Neutrophil (primary cell): ENCODE measurements at regions not wholly inside any gene's neighbourhood (a gene's known extent, or its start where the extent isn't known, plus 50 kb on each side); places are given as distances from the start of the nearest gene placed in this dataset.

ENCODE experiments used
- H3K27ac ChIP-seq: fragments of 200-600 bp; sonication (generic); 2 replicates; pipeline ENCODE4 v1.5.1; 2016; ENCODE audit warnings: mild to moderate bottlenecking, moderate library complexity
- H3K27me3 ChIP-seq: fragments of 200-600 bp; sonication (generic); 2 replicates; pipeline ENCODE4 v1.6.0; 2016; ENCODE audit warnings: mild to moderate bottlenecking
- H3K36me3 ChIP-seq: fragments of 200-600 bp; sonication (generic); 2 replicates; pipeline ENCODE4 v1.5.1; 2017
- H3K4me1 ChIP-seq, 2 experiments: fragments of 200-600 bp in 1 of 2; sonication (generic) in 1 of 2; 1 replicate in 1 of 2; 2 replicates in 1 of 2; pipeline versions ENCODE4 v1.5.1 to v1.6.1; 2013 to 2016; ENCODE audit warnings: low read depth in 1 of 2, low read length in 1 of 2, mild to moderate bottlenecking in 1 of 2, moderate library complexity in 1 of 2; ENCODE audit not compliant: control insufficient read depth in 1 of 2, insufficient read depth in 1 of 2
- H3K4me3 ChIP-seq, 2 experiments: fragments of 200-600 bp in 1 of 2; sonication (generic) in 1 of 2; 1 replicate in 1 of 2; 2 replicates in 1 of 2; pipeline ENCODE4 v1.5.1; 2013 to 2016; ENCODE audit warnings: low read depth in 1 of 2, low read length in 1 of 2, mild to moderate bottlenecking in 1 of 2, moderate library complexity in 1 of 2
- H3K9me3 ChIP-seq: fragments of 200-600 bp; sonication (generic); 2 replicates; pipeline ENCODE4 v1.5.1; 2016
- CTCF ChIP-seq: fragments of 200-600 bp; sonication (generic); IDR thresholded peaks from 2 replicates; pipeline ENCODE4 v1.5.1; 2016; ENCODE audit warnings: antibody characterized with exemption

DNA sequence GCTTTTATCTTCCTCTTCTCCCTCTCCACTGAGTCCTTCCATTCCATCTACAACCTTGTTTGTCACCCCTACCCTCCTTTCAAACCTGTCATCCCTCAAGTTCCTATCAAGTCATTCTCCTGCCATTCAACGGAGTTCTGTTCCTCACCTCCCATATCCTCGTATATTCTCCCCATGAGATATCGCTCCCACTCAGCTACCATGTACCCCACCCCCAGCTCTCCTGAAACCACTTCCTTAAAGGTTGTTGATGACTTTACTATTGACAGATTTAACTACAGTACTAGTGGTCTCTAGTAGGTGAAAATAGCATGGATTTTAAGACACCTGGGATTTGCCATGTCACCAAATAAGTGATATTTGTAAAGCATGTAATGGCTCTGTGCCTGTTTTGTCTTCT, 107.4 kb upstream of the BARHL2 start:
- peaks cover 78% of the 10 kb centered on the region for H3K27me3 ChIP-seq
- H3K9me3 ChIP-seq: no peaks in the 10 kb centered on the region

DNA sequence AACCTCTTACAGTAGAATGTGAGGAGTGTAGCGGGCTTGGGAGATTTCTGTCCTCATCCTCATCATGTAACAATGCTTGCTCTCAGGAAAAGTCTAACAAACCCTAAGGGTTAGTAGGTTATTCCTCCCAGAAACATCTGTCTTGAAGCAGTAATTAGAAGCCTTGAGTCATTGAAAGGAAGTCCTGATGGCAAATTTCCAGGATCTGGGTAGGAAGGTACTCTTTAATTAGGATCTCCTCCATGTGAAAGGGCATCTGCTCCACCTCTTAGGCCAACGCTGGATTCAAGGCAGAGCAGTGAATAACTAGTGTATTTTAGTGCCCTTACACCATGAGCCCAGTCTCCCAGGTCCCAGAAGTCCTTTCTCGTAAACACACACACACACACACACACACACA, 106.6 kb upstream of the BARHL2 start:
- no peaks in the 10 kb centered on the region for H3K9me3 ChIP-seq
- no peak overlapping the region for H3K4me3 ChIP-seq
- TF ChIP-seq CTCF: no peak
- no peaks in the 10 kb centered on the region for H3K4me1 ChIP-seq
- H3K36me3 ChIP-seq: no peaks in the 10 kb centered on the region
- H3K27me3 ChIP-seq: peaks cover 70% of the 10 kb centered on the region
- no peak overlapping the region for H3K27ac ChIP-seq

More for the DNA sequence above, 107.4 kb upstream of the BARHL2 start:
- Histone ChIP-seq H3K4me3 (no peak overlapping the region), H3K27ac (no peak overlapping the region), H3K36me3 (no peaks in the 10 kb centered on the region), H3K4me1 (no peaks in the 10 kb centered on the region)
- no peak for TF ChIP-seq CTCF

GRCh38 chr1:90821788-90822359, 104.8 kb upstream of the BARHL2 start:
- no peak overlapping the region for H3K27ac ChIP-seq
- peaks cover 52% of the 10 kb centered on the region for H3K27me3 ChIP-seq
- H3K4me3 ChIP-seq: no peak overlapping the region
- TF ChIP-seq CTCF: no peak
- no peaks in the 10 kb centered on the region for H3K9me3 ChIP-seq
- no peaks in the 10 kb centered on the region for H3K36me3 ChIP-seq
- no peaks in the 10 kb centered on the region for H3K4me1 ChIP-seq

DNA sequence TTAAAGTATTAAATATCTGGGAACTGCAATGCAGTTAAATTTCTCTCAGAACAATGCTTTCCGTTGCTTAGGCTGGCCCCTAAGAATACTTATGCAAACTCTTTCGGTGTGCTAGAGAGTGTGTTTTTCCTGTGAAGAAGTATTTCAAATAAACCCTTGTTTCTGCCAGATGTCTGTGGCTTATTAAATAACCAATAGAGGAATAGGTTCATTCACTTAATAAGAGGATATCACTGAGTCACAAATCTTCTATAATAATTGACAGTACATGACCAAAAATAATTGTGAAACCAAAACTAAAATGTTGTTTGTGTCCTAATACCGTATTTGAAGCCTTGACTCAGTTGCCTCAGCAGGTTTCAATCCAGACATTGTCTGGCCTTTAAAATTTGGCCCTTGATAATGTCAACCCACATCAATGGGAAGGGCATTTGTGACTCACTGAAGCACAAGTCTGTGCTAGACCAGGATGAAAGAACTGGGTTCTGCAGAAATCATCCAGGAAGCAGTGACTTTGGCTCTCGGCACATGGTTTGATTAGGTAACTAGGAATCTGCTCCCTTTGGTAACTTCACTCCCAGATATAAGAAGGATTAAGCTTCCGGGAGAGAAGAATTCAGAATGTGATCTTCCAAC, 104.2 kb upstream of the BARHL2 start:
- Histone ChIP-seq H3K36me3 (no peaks in the 10 kb centered on the region), H3K27me3 (peaks cover 46% of the 10 kb centered on the region), H3K27ac (no peak overlapping the region), H3K4me1 (no peaks in the 10 kb centered on the region), H3K4me3 (no peak overlapping the region), H3K9me3 (no peaks in the 10 kb centered on the region)
- TF ChIP-seq CTCF: no peak

GRCh38 chr1:90820745-90821144, 103.6 kb upstream of the BARHL2 start:
- TF ChIP-seq CTCF: no peak
- no peak overlapping the region for H3K27ac ChIP-seq
- H3K4me3 ChIP-seq: no peak overlapping the region
- H3K36me3 ChIP-seq: no peaks in the 10 kb centered on the region
- H3K4me1 ChIP-seq: no peaks in the 10 kb centered on the region
- peaks cover 42% of the 10 kb centered on the region for H3K27me3 ChIP-seq
- no peaks in the 10 kb centered on the region for H3K9me3 ChIP-seq
